ENCODE measurements at regions not wholly inside any gene's neighbourhood (a gene's known extent, or its start where the extent isn't known, plus 50 kb on each side); places are given as distances from the start of the nearest gene placed in this dataset.

- no peak overlapping the region for H3K4me3 ChIP-seq (ENCODE audit: low read depth, low read length)
- TF ChIP-seq CTCF (IDR thresholded peaks at IDR 0.05; ENCODE audit: low read depth, low read length): no peak
These were observed 290.7 kb upstream of the PPP1R2C start for GRCh38 chrX:43068639-43069038.

GRCh38 chrX:43083016-43083415 lies 305.1 kb upstream of the PPP1R2C start:
- no peak for TF ChIP-seq CTCF (IDR thresholded peaks at IDR 0.05; ENCODE audit: low read depth, low read length)
- H3K4me3 ChIP-seq (ENCODE audit: low read depth, low read length): no peak overlapping the region

- no peak overlapping the region for H3K4me3 ChIP-seq (ENCODE audit: low read depth, low read length)
- no peak for TF ChIP-seq CTCF (IDR thresholded peaks at IDR 0.05; ENCODE audit: low read depth, low read length)
These were observed 309.9 kb upstream of the PPP1R2C start for GRCh38 chrX:43087830-43088229.

- no peak overlapping the region for H3K4me3 ChIP-seq (ENCODE audit: low read depth, low read length)
- no peak for TF ChIP-seq CTCF (IDR thresholded peaks at IDR 0.05; ENCODE audit: low read depth, low read length)
These were observed 318.9 kb upstream of the PPP1R2C start for GRCh38 chrX:43096830-43097229.

GRCh38 chrX:43106009-43106408 lies 328.0 kb upstream of the PPP1R2C start:
- H3K4me3 ChIP-seq (ENCODE audit: low read depth, low read length): no peak overlapping the region
- TF ChIP-seq CTCF (IDR thresholded peaks at IDR 0.05; ENCODE audit: low read depth, low read length): no peak

GRCh38 chrX:43108828-43109227 lies 330.9 kb upstream of the PPP1R2C start:
- H3K4me3 ChIP-seq (ENCODE audit: low read depth, low read length): no peak overlapping the region
- TF ChIP-seq CTCF (IDR thresholded peaks at IDR 0.05; ENCODE audit: low read depth, low read length): no peak

- TF ChIP-seq CTCF (IDR thresholded peaks at IDR 0.05; ENCODE audit: low read depth, low read length): no peak
- H3K4me3 ChIP-seq (ENCODE audit: low read depth, low read length): no peak overlapping the region
These were observed 343.7 kb upstream of the PPP1R2C start for GRCh38 chrX:43121637-43122036.

Data from WI38 (cell line).